Transverse colon (tissue), 3 donors: ENCODE measurements at regions not wholly inside any gene's neighbourhood (a gene's known extent, or its start where the extent isn't known, plus 50 kb on each side); places are given as distances from the start of the nearest gene placed in this dataset.

ENCODE experiments used
- CTCF ChIP-seq, 5 experiments: fragments of 200-600 bp in 3 of 5; fragments of 450-650 bp in 2 of 5; sonication (generic) in 3 of 5; IDR thresholded peaks; 1 replicate in 2 of 5; 2 replicates in 3 of 5; pipeline ENCODE4 v1.5.1; 2016 to 2017; ENCODE audit warnings: antibody characterized with exemption in 5 of 5, inconsistent platforms in 3 of 5, mild to moderate bottlenecking in 2 of 5, moderate library complexity in 1 of 5
- POLR2A ChIP-seq: fragments of 450-650 bp; IDR thresholded peaks from one replicate; pipeline ENCODE4 v1.6.1; 2016; ENCODE audit warnings: antibody characterized with exemption, mild to moderate bottlenecking, moderate library complexity

GRCh38 chr1:163440090-163440489, 118.3 kb downstream of the NUF2 start:
- TF ChIP-seq CTCF (IDR thresholded peaks at IDR 0.05): no peak
- no peak for TF ChIP-seq POLR2A
